ENCODE measurements at regions not wholly inside any gene's neighbourhood (a gene's known extent, or its start where the extent isn't known, plus 50 kb on each side); places are given as distances from the start of the nearest gene placed in this dataset.
"Not testable (repeated sequence)": the region's sequence is repeated elsewhere in the genome, so short reads cannot be mapped to it uniquely, and the experiment has no call there.

DNA sequence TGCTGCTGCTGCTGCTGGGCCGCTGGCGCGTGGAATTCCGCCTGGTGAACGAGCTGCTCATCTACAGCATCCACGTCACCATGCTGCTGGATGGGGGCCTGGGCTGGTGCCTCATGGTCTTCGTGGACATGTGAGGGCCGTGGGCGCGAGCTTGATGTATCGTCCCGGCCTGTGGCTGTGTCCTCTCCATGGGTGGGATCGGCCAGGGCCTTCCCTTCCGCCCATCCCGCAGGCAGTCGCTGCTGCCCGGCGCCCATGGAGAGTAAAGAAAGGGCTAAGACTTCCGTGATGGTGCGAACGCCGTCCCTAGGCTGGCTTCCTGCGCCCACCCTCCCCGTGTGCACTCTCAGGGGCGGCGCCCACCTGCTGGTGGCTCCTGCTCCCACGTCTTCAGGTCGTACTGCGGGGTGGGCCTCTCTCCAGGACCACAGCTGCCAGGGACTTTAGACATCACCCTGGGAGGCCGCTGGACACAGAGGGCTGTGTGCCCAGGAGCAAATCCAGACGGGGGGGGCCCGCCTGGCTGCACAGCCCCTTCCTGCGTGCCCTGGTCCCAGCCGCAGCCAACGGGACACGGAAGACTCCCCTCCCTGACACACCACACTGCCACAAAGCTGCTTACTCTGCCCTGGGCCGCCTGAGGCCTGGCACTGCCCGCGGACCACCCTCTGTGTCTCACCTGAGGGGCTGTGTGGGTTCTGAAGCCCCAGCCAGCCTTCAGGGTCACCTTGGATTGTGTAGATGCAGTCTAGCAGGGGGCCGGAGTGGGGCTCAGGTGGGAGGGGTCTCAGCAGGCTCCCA is 167.5 kb downstream of the SEPTIN7 start:
- Histone ChIP-seq H3K27ac (ENCODE audit: low read depth, low read length) (no peak overlapping the region), H3K36me3 (ENCODE audit: control insufficient read depth in 3 of 3, insufficient read depth in 3 of 3, low read length in 3 of 3) (no peaks in the 10 kb centered on the region), H3K9ac (ENCODE audit: low read depth in 1 of 3, low read length in 3 of 3) (no peak overlapping the region), H3K4me3 (ENCODE audit: low read length in 3 of 3) (no peak overlapping the region), H3K9me3 (ENCODE audit: control insufficient read depth in 3 of 3, low read length in 3 of 3) (no peaks in the 10 kb centered on the region), H3K4me1 (ENCODE audit: control insufficient read depth in 3 of 3, insufficient read depth in 3 of 3, low read length in 3 of 3) (no peaks in the 10 kb centered on the region), H3K27me3 (ENCODE audit: control insufficient read depth in 3 of 3, insufficient read depth in 3 of 3, low read length in 3 of 3) (peaks cover 4 to 5% (median 5%) of the 10 kb centered on the region in 3 donors)

DNA sequence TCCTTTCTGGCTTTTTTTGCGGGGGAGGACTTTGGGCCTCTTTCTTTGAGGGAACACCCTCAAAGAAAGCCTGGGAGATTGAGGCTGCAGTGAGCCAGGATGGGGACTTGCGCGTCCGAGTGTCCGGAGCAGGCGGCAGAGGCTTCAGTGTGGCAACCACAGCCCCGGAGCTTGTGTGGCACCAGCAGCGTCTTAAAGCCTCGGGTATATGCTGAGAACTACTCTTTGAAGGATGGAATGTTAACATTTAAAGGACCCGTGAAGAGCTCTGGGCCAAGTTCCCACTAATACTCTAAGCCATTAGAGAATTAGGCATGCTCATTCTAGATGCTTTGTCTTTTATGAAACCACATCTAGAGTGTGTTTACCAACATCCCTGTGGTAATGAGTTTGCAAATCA is 168.2 kb downstream of the SEPTIN7 start:
- no peaks in the 10 kb centered on the region for H3K9me3 ChIP-seq (ENCODE audit: control insufficient read depth in 3 of 3, low read length in 3 of 3)
- H3K27me3 ChIP-seq (ENCODE audit: control insufficient read depth in 3 of 3, insufficient read depth in 3 of 3, low read length in 3 of 3) = peaks cover 4 to 5% (median 5%) of the 10 kb centered on the region in 3 donors
- no peak overlapping the region for H3K9ac ChIP-seq (ENCODE audit: low read depth in 1 of 3, low read length in 3 of 3)
- no peaks in the 10 kb centered on the region for H3K36me3 ChIP-seq (ENCODE audit: control insufficient read depth in 3 of 3, insufficient read depth in 3 of 3, low read length in 3 of 3)
- no peaks in the 10 kb centered on the region for H3K4me1 ChIP-seq (ENCODE audit: control insufficient read depth in 3 of 3, insufficient read depth in 3 of 3, low read length in 3 of 3)
- no peak overlapping the region for H3K27ac ChIP-seq (ENCODE audit: low read depth, low read length)
- no peak overlapping the region for H3K4me3 ChIP-seq (ENCODE audit: low read length in 3 of 3)

DNA sequence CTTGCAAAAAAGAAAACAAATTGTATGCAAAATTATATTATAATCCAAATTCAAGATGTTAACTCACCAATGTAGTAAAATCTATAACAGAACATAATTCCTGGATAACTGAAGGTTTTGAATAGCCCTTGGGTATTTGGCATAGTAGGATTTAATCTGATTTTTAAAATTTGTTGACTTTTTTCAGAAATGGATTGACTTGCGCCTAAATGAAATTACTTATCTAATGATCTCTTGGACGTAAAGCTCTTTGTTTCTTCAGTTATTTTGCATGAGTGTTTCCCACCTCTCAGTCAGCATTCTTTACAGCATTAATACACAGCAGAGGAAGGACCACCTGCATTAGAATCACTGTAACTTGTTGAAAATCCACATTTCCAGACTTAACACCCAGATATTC is 169.6 kb downstream of the SEPTIN7 start:
- Histone ChIP-seq H3K9ac (ENCODE audit: low read depth in 1 of 3, low read length in 3 of 3) (no peak overlapping the region), H3K9me3 (ENCODE audit: control insufficient read depth in 3 of 3, low read length in 3 of 3) (no peaks in the 10 kb centered on the region), H3K4me3 (ENCODE audit: low read length in 3 of 3) (no peak overlapping the region), H3K27me3 (ENCODE audit: control insufficient read depth in 3 of 3, insufficient read depth in 3 of 3, low read length in 3 of 3) (peaks cover 4 to 5% (median 5%) of the 10 kb centered on the region in 3 donors), H3K27ac (ENCODE audit: low read depth, low read length) (no peak overlapping the region), H3K4me1 (ENCODE audit: control insufficient read depth in 3 of 3, insufficient read depth in 3 of 3, low read length in 3 of 3) (no peaks in the 10 kb centered on the region), H3K36me3 (ENCODE audit: control insufficient read depth in 3 of 3, insufficient read depth in 3 of 3, low read length in 3 of 3) (no peaks in the 10 kb centered on the region)

DNA sequence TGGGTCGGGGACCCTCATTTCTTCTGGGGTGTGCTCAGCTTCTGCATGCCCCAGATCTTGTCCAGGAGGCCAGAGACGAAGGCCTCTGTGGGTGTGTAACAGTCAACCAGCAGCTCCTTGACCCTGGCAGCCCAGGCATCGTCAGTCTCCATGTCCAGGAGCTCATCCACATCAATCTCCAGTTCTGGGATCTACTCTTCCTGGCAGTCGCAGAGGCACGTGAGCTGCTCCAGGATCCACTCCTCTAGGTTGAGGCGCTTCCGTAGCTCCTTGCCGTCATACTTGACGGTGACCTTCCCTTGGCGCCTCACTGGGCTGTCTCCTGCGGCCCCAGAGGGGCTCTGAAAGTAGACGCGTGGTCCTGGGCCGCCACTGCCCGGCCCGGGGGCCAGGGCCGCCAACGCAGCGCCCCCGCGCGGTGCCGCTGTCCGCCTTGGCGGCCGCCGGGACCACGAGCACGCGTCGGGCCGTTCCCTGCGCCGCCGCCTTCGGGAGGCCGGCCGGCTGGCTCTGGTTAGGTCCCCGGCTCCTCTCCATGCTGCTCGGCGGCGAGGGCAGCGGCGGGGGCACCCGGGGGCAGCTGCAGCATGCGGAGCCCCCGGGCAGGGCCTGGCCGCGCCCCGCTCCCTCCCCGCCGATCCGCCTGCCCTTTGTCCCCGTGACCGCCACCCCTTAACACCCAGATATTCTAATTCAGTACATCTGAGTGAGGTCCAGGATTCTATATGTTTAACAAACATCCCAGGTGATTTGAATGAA is 170.5 kb downstream of the SEPTIN7 start:
- Histone ChIP-seq H3K4me3 (ENCODE audit: low read length in 3 of 3) (no peak overlapping the region), H3K27me3 (ENCODE audit: control insufficient read depth in 3 of 3, insufficient read depth in 3 of 3, low read length in 3 of 3) (peaks cover 4 to 5% (median 5%) of the 10 kb centered on the region in 3 donors), H3K36me3 (ENCODE audit: control insufficient read depth in 3 of 3, insufficient read depth in 3 of 3, low read length in 3 of 3) (no peaks in the 10 kb centered on the region), H3K27ac (ENCODE audit: low read depth, low read length) (no peak overlapping the region), H3K9me3 (ENCODE audit: control insufficient read depth in 3 of 3, low read length in 3 of 3) (no peaks in the 10 kb centered on the region), H3K9ac (ENCODE audit: low read depth in 1 of 3, low read length in 3 of 3) (no peak overlapping the region), H3K4me1 (ENCODE audit: control insufficient read depth in 3 of 3, insufficient read depth in 3 of 3, low read length in 3 of 3) (no peaks in the 10 kb centered on the region)

DNA sequence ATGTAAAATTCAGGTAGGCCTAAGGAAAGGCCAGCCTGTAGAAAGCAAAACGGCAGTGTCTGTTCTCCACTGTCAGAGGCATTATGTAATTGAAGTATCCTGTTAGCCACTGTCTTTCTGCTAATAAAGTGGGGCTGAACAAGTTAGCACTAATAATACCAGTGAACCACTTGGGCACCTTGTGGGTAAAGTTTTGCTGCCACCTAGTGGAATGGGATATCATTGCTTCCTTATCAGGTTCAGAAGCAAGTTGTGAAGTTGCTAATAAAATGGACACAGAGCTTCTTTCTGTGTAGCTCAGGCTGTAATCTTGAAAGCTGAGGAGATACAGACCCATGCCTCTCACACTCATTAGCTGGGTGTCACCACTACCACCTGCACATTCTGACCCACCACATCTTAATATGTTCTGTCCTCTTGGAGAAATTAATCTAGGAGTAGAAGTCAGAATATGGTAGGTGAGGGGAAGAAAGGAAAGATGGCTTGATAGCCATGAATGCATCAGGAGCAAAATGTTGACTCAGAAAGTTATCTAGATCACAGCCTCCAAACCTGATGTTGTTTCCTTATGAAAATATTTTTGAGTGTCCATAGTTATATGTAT is 175.1 kb downstream of the SEPTIN7 start:
- no peaks in the 10 kb centered on the region for H3K36me3 ChIP-seq (ENCODE audit: control insufficient read depth in 3 of 3, insufficient read depth in 3 of 3, low read length in 3 of 3)
- no peaks in the 10 kb centered on the region for H3K4me1 ChIP-seq (ENCODE audit: control insufficient read depth in 3 of 3, insufficient read depth in 3 of 3, low read length in 3 of 3)
- H3K27me3 ChIP-seq (ENCODE audit: control insufficient read depth in 3 of 3, insufficient read depth in 3 of 3, low read length in 3 of 3) = peaks cover 0 to 5% (median 3%) of the 10 kb centered on the region in 3 donors
- no peak overlapping the region for H3K4me3 ChIP-seq (ENCODE audit: low read length in 3 of 3)
- no peak overlapping the region for H3K27ac ChIP-seq (ENCODE audit: low read depth, low read length)
- H3K9me3 ChIP-seq (ENCODE audit: control insufficient read depth in 3 of 3, low read length in 3 of 3) = no peaks in the 10 kb centered on the region
- H3K9ac ChIP-seq (ENCODE audit: low read depth in 1 of 3, low read length in 3 of 3) = no peak overlapping the region

DNA sequence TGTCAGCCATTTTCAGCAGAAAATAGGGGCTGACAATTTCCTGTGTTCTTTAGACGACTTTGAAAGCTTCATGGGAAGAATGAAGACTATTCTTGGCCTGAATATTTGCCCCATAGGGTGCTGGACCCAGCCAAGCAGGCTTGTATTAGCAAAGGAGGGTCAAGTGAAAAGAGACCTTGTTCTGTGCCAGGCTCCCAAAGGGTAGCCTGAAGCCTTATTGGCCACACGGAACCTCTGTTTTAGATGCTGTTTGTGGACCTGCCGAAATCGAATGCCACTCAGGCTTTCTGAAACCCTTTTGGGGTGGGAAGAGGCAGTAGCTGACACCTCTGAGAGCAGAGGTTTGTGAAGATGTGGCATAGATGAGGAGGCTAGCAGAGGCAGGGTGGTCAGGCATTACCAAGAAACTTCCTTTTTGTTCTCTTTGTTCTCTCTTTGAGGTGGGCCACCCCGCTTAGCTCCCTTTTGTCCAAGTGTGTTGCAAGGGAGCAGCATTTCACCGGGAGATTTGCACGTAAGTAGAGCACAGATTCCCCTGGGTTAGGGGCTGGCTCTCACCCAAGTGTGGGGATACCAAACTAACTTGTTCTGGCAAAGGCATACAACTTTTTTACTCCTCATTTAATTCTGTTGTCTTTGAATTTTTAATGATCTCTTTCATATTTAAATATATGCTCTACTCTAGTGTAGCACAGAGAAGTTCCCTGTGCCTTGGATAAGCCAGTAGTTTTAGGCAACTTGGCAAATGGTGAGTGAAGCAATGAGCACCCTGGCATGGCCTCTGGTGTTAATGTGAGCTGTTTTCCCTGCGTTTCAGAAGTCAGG is 174.0 kb upstream of the EEPD1 start:
- not testable (repeated sequence) for H3K27me3 ChIP-seq (ENCODE audit: control insufficient read depth in 3 of 3, insufficient read depth in 3 of 3, low read length in 3 of 3); H3K4me3 ChIP-seq (ENCODE audit: low read length in 3 of 3); H3K9me3 ChIP-seq (ENCODE audit: control insufficient read depth in 3 of 3, low read length in 3 of 3); H3K36me3 ChIP-seq (ENCODE audit: control insufficient read depth in 3 of 3, insufficient read depth in 3 of 3, low read length in 3 of 3); H3K27ac ChIP-seq (ENCODE audit: low read depth, low read length); H3K9ac ChIP-seq (ENCODE audit: low read depth in 1 of 3, low read length in 3 of 3); H3K4me1 ChIP-seq (ENCODE audit: control insufficient read depth in 3 of 3, insufficient read depth in 3 of 3, low read length in 3 of 3)

DNA sequence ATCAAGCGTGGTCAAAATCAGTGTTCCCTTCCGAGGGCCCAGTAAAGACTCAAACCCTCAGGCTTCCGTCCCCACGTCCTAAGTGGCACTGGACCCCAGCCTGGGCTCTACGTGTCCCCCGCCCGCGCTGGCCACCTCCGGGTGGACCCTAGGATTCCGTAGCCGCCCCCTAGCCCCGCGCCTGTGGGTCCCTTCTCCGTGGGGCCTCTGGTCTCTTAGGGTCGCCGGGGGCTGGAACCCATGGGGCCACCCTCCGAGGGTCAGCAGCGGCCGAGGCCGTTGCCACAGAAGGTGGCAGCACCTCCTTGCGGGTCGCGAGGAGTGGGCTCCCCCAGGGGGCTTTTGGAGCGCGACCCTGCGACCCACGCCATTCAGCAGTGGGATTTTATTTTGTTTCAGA is 170.5 kb upstream of the EEPD1 start:
- H3K36me3 ChIP-seq (ENCODE audit: control insufficient read depth in 3 of 3, insufficient read depth in 3 of 3, low read length in 3 of 3) = no peaks in the 10 kb centered on the region
- peaks cover 0 to 10% (median 4%) of the 10 kb centered on the region in 3 donors for H3K4me1 ChIP-seq (ENCODE audit: control insufficient read depth in 3 of 3, insufficient read depth in 3 of 3, low read length in 3 of 3)
- H3K27me3 ChIP-seq (ENCODE audit: control insufficient read depth in 3 of 3, insufficient read depth in 3 of 3, low read length in 3 of 3) = peaks cover 0 to 2% (median 0%) of the 10 kb centered on the region in 3 donors
- no peak overlapping the region for H3K4me3 ChIP-seq (ENCODE audit: low read length in 3 of 3)
- no peak overlapping the region for H3K27ac ChIP-seq (ENCODE audit: low read depth, low read length)
- H3K9ac ChIP-seq (ENCODE audit: low read depth in 1 of 3, low read length in 3 of 3) = no peak overlapping the region
- H3K9me3 ChIP-seq (ENCODE audit: control insufficient read depth in 3 of 3, low read length in 3 of 3) = no peaks in the 10 kb centered on the region

DNA sequence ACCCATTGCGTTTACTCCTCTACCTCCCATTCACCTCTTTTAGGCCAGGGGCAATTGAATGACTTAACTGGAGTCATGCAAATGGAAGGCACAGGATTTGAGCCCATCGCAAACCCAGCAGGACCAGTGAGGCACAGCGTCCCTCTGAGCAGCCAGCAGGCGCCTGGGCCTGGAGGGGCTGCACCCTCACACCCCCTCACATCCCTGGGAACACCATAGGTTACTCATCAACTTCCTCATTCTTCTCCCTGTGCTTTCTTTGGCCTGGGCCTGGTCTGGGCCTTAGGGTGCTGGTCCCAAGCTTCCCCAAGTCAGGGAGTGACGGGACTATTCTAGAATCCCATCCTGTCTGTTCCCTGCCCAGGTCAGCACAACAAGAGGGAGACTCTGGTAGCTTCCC is 169.4 kb upstream of the EEPD1 start:
- H3K4me3 ChIP-seq (ENCODE audit: low read length in 3 of 3) = no peak overlapping the region
- no peaks in the 10 kb centered on the region for H3K9me3 ChIP-seq (ENCODE audit: control insufficient read depth in 3 of 3, low read length in 3 of 3)
- H3K27ac ChIP-seq (ENCODE audit: low read depth, low read length) = no peak overlapping the region
- no peaks in the 10 kb centered on the region for H3K36me3 ChIP-seq (ENCODE audit: control insufficient read depth in 3 of 3, insufficient read depth in 3 of 3, low read length in 3 of 3)
- H3K9ac ChIP-seq (ENCODE audit: low read depth in 1 of 3, low read length in 3 of 3) = no peak overlapping the region
- H3K27me3 ChIP-seq (ENCODE audit: control insufficient read depth in 3 of 3, insufficient read depth in 3 of 3, low read length in 3 of 3) = peaks cover 0 to 2% (median 0%) of the 10 kb centered on the region in 3 donors
- H3K4me1 ChIP-seq (ENCODE audit: control insufficient read depth in 3 of 3, insufficient read depth in 3 of 3, low read length in 3 of 3) = peaks cover 7 to 19% (median 11%) of the 10 kb centered on the region in 3 donors

DNA sequence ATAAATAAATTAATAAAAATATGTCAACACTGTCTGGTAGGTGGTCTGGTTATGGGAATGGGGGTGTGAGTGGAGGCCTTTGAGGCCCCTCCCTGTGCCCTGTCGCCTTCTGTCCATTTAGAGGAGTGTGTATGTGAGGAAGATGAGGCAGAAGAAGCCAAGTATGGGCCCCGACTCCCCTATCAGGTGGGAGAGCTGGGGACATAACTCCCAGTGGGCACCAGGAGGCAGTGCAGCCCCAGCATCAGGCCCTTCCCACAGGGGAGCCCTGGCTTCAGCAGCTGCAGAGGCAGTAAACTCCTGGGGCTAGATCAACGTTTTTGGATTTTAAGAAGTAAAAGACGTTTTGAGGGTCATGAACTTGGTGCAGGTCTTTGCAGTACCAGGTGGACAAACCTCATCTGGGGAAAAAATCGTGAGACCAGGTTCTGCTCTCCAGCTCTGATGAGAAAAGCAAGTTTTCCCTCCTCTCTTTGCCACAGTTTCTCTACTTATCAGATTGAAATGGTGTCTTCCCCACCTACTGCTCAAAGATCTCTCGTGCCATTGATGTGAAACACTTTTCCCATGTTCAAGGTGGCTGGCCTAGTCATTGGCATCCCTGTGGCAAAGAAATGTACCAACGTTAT is 167.8 kb upstream of the EEPD1 start:
- Histone ChIP-seq H3K9ac (ENCODE audit: low read depth in 1 of 3, low read length in 3 of 3) (no peak overlapping the region), H3K36me3 (ENCODE audit: control insufficient read depth in 3 of 3, insufficient read depth in 3 of 3, low read length in 3 of 3) (no peaks in the 10 kb centered on the region), H3K27me3 (ENCODE audit: control insufficient read depth in 3 of 3, insufficient read depth in 3 of 3, low read length in 3 of 3) (peaks cover 0 to 2% (median 0%) of the 10 kb centered on the region in 3 donors), H3K9me3 (ENCODE audit: control insufficient read depth in 3 of 3, low read length in 3 of 3) (no peaks in the 10 kb centered on the region), H3K4me3 (ENCODE audit: low read length in 3 of 3) (no peak overlapping the region), H3K4me1 (ENCODE audit: control insufficient read depth in 3 of 3, insufficient read depth in 3 of 3, low read length in 3 of 3) (peaks cover 7 to 25% (median 11%) of the 10 kb centered on the region in 3 donors), H3K27ac (ENCODE audit: low read depth, low read length) (no peak overlapping the region)

Data from skeletal muscle tissue (tissue), 3 donors.